Suppressor macrophage (primary cell): ENCODE measurements at regions not wholly inside any gene's neighbourhood (a gene's known extent, or its start where the extent isn't known, plus 50 kb on each side); places are given as distances from the start of the nearest gene placed in this dataset.
"Not testable (repeated sequence)": the region's sequence is repeated elsewhere in the genome, so short reads cannot be mapped to it uniquely, and the experiment has no call there.

Source experiments
- DNase-seq, 4 experiments: peaks; one replicate each; pipeline ENCODE4 v3.0.0-alpha.2; 2020 to 2022

DNA sequence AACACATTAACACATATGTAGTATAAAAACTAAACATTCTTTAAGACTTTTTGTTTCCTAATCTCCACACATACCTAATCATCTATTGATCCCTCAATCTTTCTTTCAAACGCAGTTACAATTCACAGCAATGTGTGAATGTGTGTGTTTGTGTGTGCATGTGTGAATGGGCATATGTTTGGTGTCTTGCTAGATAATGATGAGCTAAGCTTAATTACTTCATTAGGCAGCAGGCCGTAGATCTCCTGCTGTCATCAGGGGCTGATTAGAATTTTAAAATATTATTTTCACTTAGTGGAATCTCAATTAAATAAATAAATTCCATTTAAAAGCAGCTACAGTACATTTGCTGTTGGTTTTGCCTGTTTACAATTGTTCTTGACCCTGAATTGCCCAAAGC is 187.8 kb upstream of the LHX8 start:
- no peak for DNase-seq

- not testable (repeated sequence) for DNase-seq
Observed at GRCh38 chr1:74949348-74949747, 184.8 kb upstream of the LHX8 start.

GRCh38 chr1:74951981-74952380 is 182.2 kb upstream of the LHX8 start:
- not testable (repeated sequence) for DNase-seq

GRCh38 chr1:74952786-74953185 is 181.4 kb upstream of the LHX8 start:
- no peak for DNase-seq

DNA sequence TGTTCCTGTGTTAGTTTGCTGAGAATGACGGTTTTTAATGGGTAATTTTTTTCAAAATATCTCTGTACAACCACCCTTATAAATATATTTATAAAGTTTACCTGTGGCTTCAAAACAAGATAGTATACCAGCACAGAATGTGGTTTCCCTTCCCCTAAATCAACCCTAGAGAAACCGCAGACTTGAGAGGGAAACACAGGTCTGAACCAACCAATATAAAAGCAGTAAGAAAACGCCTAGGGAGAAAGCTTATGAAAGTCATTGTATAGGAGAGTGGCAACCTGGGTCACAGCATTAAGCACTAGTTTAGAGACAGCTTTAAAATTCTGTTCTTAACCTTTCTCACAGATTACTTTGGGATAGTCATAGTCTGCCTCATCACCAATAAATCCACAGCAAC is 180.6 kb upstream of the LHX8 start:
- no peak for DNase-seq

- no peak for DNase-seq
Observed at GRCh38 chr1:74963120-74963519, 171.1 kb upstream of the LHX8 start.

DNA sequence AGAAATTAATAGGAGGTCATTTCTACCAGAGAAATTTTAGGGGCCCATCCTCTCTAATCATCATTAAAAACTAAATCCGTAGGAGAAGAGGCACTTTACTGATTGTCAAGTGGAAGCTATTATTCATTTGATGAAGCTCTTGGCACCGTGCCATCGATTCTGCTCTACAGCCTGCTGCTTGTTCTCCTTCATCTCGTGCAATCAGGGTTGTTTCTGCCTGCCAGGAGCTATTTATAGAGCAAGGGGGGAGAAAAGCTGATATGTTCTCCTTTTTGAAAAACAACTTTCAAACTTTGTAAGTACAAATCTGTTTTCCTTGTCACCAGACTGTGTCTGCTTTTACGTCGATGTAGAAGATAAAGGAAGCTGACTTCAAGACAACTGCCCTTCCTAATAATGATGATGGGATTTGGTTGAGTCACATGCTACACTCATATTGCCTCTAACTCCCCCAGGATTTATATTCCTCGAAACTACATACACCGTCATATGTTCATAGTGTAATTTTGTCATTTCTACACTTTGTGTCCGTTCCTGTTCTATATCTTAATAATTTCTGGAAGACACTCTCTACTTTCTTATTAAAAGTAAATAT is 169.6 kb upstream of the LHX8 start:
- DNase-seq, result peak in 1 of 4 experiments; percentile 3

DNA sequence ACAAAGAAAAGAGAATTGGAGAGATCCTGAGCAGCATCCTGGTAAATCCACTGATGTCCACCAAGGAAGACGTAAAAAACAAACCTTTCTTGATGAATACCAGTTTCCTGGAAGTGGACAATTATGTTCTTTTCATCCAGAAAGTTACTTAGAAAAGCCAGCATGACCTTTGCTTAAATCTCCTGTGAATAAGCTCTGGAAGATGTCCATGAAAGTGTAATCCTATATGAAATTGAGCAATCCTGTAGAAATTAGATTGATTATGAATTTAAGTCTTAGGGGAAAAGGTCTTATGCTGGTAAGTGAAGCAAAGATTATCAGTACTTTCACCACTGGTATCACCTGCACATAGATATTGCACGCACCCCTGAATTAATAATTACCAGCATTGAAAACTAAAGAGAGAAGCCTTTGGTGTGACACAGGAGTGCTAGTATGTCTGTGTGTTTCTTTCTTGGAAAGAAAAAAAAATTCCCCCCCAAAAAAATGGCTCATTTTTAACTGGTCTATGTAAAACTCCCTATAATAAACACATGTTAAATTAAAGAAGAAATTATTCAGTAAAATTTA is 164.5 kb upstream of the LHX8 start:
- no peak for DNase-seq

GRCh38 chr1:74971982-74972381 is 162.2 kb upstream of the LHX8 start:
- no peak for DNase-seq

DNA sequence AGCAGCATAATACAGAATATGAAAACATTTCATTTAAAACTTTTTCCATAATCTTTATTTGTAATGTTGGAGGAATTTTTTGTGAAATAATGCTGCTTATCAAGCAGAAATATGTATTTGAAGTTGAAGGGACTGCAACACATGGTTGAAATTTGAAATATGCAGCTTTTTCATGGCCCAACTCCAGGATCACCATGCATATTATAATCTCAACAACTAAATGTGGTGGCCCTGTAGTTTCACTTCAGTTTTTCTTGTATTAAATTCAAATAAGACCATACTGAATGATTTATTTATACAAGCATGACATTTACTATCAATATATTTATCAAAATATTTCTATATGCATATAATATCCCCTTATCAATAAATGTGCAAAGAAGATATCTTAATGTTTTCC is 157.7 kb upstream of the LHX8 start:
- DNase-seq, result no peak

- DNase-seq, result not testable (repeated sequence)
Observed at GRCh38 chr1:74992448-74992847, 141.7 kb upstream of the LHX8 start.

- DNase-seq, result no peak
Observed at GRCh38 chr1:74995821-74996220, 138.4 kb upstream of the LHX8 start.

DNA sequence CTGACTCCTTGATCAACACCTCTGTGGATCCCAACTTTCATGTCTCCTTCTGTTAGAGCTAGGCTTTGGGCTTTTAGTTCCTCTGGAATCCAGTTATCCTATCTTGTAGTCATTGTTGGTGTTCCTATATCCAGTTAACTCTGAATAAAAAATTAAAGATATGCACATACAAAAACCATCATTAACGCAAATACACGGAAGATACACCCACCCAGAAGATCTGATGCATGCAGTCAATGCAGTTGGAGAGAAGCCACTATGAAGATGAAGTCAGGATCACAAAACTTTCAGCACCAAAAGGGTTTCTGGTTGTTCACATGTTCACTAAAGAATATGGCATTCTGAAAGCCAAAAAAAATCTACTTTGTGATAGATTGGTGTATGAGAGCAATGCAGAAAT is 123.6 kb upstream of the LHX8 start:
- DNase-seq, result no peak

GRCh38 chr1:75014250-75014649 is 119.9 kb upstream of the LHX8 start:
- DNase-seq, result no peak

DNA sequence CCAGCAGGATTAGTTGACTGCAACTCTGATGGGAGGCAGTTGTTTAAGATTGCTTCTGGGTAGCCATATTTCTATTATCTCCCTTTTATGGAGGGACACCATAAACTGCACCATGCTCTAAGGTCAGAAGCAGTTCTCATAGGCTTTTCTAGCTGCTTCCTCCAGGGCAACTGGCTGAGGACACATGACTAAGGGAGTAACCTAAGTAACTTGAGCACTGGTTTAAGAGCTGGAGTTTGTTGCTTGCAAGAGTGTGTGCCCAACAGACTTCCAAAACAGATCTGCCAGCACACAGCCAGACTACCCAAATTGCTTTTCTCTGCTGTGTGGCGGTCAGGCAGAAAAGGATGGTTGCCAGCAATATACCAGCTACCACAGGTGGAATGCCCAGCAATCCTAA is 111.2 kb upstream of the LHX8 start:
- DNase-seq, result no peak

GRCh38 chr1:75034376-75034775 is 99.8 kb upstream of the LHX8 start:
- DNase-seq, result no peak

DNA sequence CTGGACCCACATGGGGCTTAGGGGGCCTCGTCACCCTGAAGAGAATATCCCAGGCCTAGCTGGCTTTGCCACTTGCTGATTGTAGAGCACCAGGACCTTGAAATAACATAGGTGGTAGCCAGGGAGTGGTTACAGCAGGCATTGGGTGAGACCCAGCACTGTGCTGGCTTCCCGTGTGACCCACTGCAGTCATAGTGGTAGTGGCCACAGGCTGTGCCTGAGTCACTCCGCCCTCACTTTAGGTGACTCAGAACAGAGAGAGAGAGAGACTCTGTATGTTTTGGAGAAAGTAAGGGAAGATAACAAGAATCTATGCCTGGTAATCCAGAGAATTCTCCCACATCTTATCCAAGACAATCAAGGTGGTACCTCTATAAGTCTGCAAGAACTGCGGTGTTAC is 98.7 kb upstream of the LHX8 start:
- DNase-seq, result no peak

- no peak for DNase-seq
Observed at GRCh38 chr1:75053207-75053606, 81.0 kb upstream of the LHX8 start.

DNA sequence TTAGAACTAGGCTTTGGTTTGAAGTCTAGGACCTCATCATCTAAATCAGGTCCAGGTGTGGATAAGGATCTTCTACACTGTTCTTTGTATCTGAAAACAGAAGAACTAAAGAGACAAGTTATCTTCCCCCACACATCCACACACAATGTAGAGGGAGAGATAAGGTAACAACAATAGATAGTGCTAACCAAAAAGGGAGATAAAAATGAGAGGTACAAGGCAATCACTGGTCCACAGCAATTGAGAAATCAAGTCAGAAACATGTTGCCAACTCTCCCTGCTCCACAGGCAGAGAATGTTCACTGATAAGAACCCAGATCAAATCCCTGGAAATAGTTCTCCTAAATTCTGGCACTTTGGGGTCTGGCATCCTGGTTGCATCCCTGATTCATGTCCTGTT is 75.8 kb upstream of the LHX8 start:
- no peak for DNase-seq

GRCh38 chr1:75062111-75062510 is 72.1 kb upstream of the LHX8 start:
- no peak for DNase-seq

GRCh38 chr1:75067975-75068374 is 66.2 kb upstream of the LHX8 start:
- DNase-seq, result no peak

DNA sequence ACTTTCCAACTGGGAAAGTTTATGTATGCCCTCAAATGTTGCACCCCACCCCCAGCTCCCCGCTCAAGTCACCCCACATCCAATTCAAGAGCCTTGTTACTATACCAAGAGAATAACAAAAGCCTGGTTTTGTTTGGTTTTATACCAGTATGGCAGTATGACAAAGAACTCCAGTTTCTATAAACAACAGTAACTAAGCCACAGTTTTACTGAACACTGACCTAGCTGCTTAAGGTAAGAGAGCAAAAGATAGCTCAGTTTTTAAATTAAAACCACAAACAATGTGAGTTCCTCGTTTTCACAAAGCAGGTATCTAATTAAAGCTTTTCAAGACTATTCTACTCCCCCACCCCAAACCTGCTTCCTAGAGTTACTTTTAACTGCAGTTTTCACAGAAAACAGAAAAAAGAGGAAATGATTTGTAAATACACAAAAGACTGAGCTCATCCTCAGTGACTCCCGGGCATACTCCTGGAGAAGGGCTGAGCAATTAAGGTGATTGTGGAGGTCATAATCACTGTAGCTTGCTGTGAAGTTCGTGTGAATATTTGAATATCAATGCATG is 59.3 kb upstream of the LHX8 start:
- DNase-seq, result no peak

GRCh38 chr1:75079538-75080290 is 54.5 kb upstream of the LHX8 start:
- no peak for DNase-seq

- no peak for DNase-seq
Observed at GRCh38 chr1:75083223-75083622, 51.0 kb upstream of the LHX8 start.
